Renal cortex interstitium (tissue), 11 donors: ENCODE measurements at regions not wholly inside any gene's neighbourhood (a gene's known extent, or its start where the extent isn't known, plus 50 kb on each side); places are given as distances from the start of the nearest gene placed in this dataset.
A peak's percentile ranks its signal among the peaks of the same experiment; 100 is the strongest.

Experiments used
- DNase-seq, 11 donors: peaks; one replicate each; pipeline ENCODE4 v3.0.0-alpha.2; 2013; ENCODE audit warnings: low read depth in 9 of 11, low spot score in 4 of 11; ENCODE audit errors: extremely low read depth in 1 of 11

GRCh38 chr4:83890231-83890630 lies 354.3 kb downstream of the GPAT3 start:
- no peak for DNase-seq

DNA sequence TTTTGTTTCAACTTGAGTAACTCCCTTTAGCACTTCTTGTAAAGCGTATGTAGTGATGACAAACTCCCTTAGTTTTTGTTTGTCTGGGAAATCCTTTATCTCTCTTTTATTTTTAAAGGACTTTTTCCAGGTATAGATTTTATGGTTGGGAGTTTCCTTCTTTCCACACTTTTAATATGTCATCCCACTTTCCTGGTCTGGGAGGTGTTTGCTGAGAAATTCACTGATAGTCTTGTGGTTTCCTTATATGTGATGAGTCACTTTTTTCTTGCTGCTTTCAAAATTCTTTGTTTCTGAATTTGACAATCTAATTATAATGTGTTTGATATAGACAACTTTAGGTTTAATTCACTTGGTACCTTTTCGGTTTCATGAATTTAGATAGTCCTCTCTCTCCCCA lies 353.9 kb downstream of the GPAT3 start:
- no peak for DNase-seq

- DNase-seq, result no peak
Observed at GRCh38 chr4:83885256-83886182, 349.6 kb downstream of the GPAT3 start.

DNA sequence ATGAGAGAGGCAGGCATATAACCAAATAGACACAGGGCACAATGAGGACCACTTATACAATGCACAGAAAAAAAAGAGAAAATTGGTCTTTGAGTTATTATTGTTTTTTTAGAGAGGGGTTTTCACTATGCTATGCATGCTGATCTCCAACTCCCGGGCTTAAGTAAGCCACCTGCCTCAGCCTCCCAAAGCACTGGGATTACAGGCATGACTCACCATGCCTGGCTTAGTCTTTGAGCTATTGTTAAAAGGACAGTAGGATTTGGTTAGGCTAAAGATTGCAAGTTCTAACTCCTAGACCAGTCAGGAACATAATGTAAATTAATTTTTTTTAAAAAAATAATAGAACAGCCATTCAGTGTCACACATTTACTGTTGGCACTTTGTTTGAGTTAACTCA lies 340.1 kb downstream of the GPAT3 start:
- no peak for DNase-seq

GRCh38 chr4:83875437-83875836 lies 339.5 kb downstream of the GPAT3 start:
- no peak for DNase-seq

GRCh38 chr4:83873996-83874395 lies 338.1 kb downstream of the GPAT3 start:
- DNase-seq, result no peak

DNA sequence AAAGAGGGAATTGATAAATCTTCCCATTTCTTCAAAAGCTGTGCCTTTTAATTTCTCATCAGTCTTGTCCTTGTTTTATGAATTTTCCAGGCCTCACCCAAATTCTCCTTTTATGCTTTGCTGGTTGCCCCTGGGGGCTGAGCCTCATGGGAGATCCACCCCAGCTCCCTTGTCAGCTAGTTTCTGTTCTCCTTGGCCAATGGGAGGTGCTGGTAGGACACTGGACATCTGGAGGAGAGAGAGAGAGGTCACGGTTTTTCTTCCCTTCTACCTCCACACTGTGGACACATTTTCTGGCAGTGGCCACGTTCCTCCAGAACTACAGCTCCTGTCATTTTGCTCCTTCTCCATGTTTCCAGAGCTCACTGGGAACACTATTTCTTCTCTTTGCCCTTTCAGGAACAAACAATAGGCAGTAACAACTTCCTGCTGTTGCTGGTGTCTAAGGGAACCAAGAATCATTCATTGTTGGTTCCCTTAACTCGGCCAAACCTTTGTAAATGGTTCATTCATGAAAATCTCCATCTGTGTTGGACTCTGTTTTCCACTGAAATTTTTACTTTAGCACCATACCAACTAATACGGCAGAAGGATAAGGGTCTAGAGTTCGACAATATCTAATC lies 334.5 kb downstream of the GPAT3 start:
- no peak for DNase-seq

DNA sequence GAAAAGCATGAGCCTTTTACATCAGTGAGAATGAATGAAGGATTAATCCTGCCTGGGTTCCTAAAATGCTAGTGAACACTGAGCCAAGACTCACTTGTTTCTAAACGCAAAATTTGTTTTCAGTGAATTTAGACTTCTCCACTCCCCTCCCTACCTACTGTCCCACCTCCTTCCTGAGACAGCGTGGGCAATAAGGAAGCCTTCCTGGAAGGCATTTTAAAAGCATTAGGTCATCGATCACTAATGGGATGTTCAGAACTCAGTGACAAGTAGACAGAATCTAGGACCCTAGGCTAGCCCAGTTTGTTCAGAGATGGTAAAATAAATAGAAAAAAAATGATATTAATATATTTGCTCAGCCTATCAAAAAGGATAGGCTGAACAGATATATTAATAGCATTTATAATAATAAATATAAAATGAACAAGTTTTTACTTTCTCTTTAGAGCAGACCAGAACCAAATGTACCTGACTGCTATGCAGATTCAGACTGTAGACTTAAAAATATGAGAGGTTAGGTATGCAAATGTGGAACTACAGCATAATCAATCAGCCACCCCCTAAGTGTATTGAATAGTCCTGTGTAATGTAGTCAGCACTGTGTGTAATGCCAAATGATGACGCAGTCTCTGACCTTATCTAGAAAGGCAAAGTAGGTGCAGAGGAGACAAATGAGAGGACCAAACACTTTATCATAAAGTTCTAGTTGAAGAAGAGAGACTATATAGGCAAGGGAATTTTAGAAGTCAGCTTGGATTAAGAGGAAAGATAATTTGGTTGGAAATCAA lies 331.1 kb downstream of the GPAT3 start:
- DNase-seq, result no peak

DNA sequence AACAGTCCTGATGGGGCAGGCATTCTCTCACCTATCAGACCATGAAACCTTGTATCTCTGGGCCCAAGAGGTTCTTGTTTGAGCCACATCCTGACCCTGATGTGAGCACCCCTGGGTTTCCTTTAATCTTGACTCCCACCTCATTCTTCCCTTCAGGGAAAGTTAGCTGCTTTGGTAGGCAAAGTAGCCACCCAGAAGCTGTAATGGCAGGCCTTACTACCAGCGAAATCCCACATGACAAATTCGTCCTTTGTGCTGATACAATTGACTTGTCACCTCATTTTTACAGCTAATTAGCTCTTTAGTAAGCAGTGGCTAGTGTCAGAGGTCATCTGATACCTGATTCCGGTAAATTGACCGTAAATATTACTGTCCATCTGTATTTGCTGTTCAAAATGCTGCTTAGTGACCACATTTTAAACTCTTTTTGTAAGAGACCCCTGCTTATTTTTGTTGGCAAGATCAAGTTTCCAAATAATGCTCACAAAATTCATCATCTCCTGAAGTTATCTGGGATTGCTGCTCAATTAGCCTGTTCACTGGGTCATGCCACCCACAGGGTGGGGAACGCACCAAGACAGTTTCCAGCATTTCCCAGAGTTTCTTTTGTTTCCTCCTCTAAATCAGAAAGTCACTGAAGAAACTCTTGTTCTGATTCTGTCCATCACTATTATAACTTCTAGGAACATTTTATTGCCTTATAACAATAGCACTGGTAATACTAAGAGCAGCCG lies 329.7 kb downstream of the GPAT3 start:
- no peak for DNase-seq

- DNase-seq, result no peak
Observed at GRCh38 chr4:83864097-83864817, 328.3 kb downstream of the GPAT3 start.

- DNase-seq, result no peak
Observed at GRCh38 chr4:83862471-83862870, 326.6 kb downstream of the GPAT3 start.

- no peak for DNase-seq
Observed at GRCh38 chr4:83860200-83860599, 324.3 kb downstream of the GPAT3 start.

DNA sequence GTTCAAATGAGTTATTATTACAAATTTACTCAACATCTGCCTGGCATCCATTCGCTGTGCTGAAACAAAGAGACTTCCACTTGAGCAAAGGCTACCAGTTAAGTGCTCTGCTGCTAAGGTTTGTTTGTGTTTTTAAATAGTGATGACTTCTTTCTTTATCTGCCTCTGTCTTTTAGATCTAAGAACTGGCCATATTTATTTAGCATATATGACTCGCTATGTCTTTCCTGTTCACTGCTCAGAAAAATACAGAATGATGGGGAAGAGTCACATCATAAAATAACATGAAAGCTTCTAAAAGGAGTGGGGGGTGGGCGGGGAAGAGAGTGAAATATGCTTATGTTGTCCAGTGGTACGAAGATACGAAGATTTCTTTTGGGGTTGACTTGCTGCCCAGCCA lies 322.2 kb downstream of the GPAT3 start:
- no peak for DNase-seq

- DNase-seq, result peak in 3 of 11 donors; percentile 20 to 56 (median 25)
Observed at GRCh38 chr4:83855044-83855443, 319.1 kb downstream of the GPAT3 start.

GRCh38 chr4:83852085-83852451 lies 316.2 kb downstream of the GPAT3 start:
- DNase-seq, result no peak

GRCh38 chr4:83851261-83852084 lies 315.6 kb downstream of the GPAT3 start:
- DNase-seq, result no peak

DNA sequence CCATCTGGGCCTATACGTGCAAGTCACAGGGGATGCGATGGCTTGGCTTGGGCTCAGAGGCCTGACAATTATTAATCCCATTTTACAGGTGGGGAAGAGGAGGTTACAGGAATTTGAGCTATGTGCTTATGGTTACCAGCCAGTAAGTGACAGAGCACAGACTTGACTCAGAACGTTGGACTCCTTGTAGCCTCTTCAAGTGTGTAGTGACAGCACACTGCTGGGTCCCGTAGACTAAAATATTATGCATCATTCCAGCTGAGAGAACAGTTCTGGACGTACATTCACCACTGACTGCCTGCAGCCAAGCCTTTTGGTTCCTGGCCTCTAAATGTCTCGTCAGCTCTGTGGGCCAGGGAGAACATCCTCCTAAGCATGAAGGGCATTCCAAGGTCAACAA lies 314.5 kb downstream of the GPAT3 start:
- DNase-seq, result no peak
